ENCODE measurements at regions not wholly inside any gene's neighbourhood (a gene's known extent, or its start where the extent isn't known, plus 50 kb on each side); places are given as distances from the start of the nearest gene placed in this dataset.
"Not testable (repeated sequence)": the region's sequence is repeated elsewhere in the genome, so short reads cannot be mapped to it uniquely, and the experiment has no call there.

GRCh38 chr12:23236066-23236780 is 611.3 kb downstream of the ETNK1 start:
- H3K4me3 ChIP-seq (ENCODE audit: control insufficient read depth in 1 of 2, extremely low read depth in 1 of 2, low read length in 1 of 2): no peak overlapping the region
- H3K9me3 ChIP-seq: no peaks in the 10 kb centered on the region
- ChIA-PET POLR2A (no interaction called here), CTCF (no interaction called here)
- H3K4me1 Mint-ChIP-seq: no peaks in the 10 kb centered on the region
- ATAC-seq (replicated peaks in 1 of 4): no peak
- no peaks in the 10 kb centered on the region for H3K9me3 Mint-ChIP-seq
- 77% methylated on average over 4 of the region's 7 CpGs for WGBS (ENCODE audit: insufficient coverage)
- H3K4me3 Mint-ChIP-seq: no peak overlapping the region
- DNase-seq: no peak
- no peaks in the 10 kb centered on the region for H3K36me3 Mint-ChIP-seq
- H3K27me3 Mint-ChIP-seq: no peaks in the 10 kb centered on the region
- no peaks in the 10 kb centered on the region for H3K4me1 ChIP-seq (ENCODE audit: control insufficient read depth in 1 of 2, extremely low read depth in 1 of 2, insufficient read depth in 2 of 2, low read length in 2 of 2)
- no peak overlapping the region for H3K27ac Mint-ChIP-seq
- no peaks in the 10 kb centered on the region for H3K36me3 ChIP-seq (ENCODE audit: control insufficient read depth in 2 of 2, extremely low read depth in 1 of 2, insufficient read depth in 1 of 2, low read length in 1 of 2)
- no peak overlapping the region for H3K27ac ChIP-seq (ENCODE audit: low read length)
- no peaks in the 10 kb centered on the region for H3K27me3 ChIP-seq (replicated peaks in 1 of 2; ENCODE audit: control insufficient read depth in 2 of 2, extremely low read depth in 1 of 2, insufficient read depth in 2 of 2, low read length in 1 of 2)

DNA sequence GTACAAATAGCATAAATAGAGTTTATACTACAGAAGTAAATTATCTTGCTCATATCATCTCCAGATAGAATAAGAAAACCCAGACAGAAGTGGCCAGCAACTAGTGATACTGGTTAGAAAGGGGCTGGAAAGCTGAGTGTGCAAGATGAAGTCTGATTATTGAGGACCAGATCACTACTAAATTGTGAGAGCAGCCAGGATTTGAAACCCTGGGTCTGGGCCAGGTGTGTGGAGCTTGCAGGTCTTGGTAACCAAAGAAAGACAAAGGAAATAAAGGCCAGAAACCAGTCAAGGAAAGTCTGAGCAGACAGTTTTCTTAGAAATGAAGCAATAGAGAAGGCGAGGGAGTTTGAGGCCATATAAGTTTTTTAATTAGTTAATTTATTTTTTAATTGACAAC is 611.8 kb downstream of the ETNK1 start:
- ChIA-PET POLR2A (no interaction called here), CTCF (no interaction called here)
- no peaks in the 10 kb centered on the region for H3K36me3 Mint-ChIP-seq
- H3K9me3 Mint-ChIP-seq: no peaks in the 10 kb centered on the region
- DNase-seq: no peak
- no peak overlapping the region for H3K4me3 Mint-ChIP-seq
- H3K4me1 Mint-ChIP-seq: no peaks in the 10 kb centered on the region
- no peaks in the 10 kb centered on the region for H3K27me3 ChIP-seq (replicated peaks in 1 of 2; ENCODE audit: control insufficient read depth in 2 of 2, extremely low read depth in 1 of 2, insufficient read depth in 2 of 2, low read length in 1 of 2)
- no peak overlapping the region for H3K27ac ChIP-seq (ENCODE audit: low read length)
- no peaks in the 10 kb centered on the region for H3K27me3 Mint-ChIP-seq
- WGBS (ENCODE audit: insufficient coverage): no CpG with 5 or more reads among the region's 1 CpG
- H3K9me3 ChIP-seq: no peaks in the 10 kb centered on the region
- no peaks in the 10 kb centered on the region for H3K36me3 ChIP-seq (ENCODE audit: control insufficient read depth in 2 of 2, extremely low read depth in 1 of 2, insufficient read depth in 1 of 2, low read length in 1 of 2)
- no peaks in the 10 kb centered on the region for H3K4me1 ChIP-seq (ENCODE audit: control insufficient read depth in 1 of 2, extremely low read depth in 1 of 2, insufficient read depth in 2 of 2, low read length in 2 of 2)
- no peak overlapping the region for H3K27ac Mint-ChIP-seq
- H3K4me3 ChIP-seq (ENCODE audit: control insufficient read depth in 1 of 2, extremely low read depth in 1 of 2, low read length in 1 of 2): no peak overlapping the region
- ATAC-seq (replicated peaks in 1 of 4): no peak

GRCh38 chr12:23238190-23238589 is 613.2 kb downstream of the ETNK1 start:
- H3K9me3 ChIP-seq: no peaks in the 10 kb centered on the region
- H3K4me3 Mint-ChIP-seq: no peak overlapping the region
- no peak overlapping the region for H3K4me3 ChIP-seq (ENCODE audit: control insufficient read depth in 1 of 2, extremely low read depth in 1 of 2, low read length in 1 of 2)
- ChIA-PET CTCF (no interaction called here), POLR2A (no interaction called here)
- no peaks in the 10 kb centered on the region for H3K36me3 ChIP-seq (ENCODE audit: control insufficient read depth in 2 of 2, extremely low read depth in 1 of 2, insufficient read depth in 1 of 2, low read length in 1 of 2)
- no peaks in the 10 kb centered on the region for H3K4me1 Mint-ChIP-seq
- H3K27ac Mint-ChIP-seq: no peak overlapping the region
- H3K4me1 ChIP-seq (ENCODE audit: control insufficient read depth in 1 of 2, extremely low read depth in 1 of 2, insufficient read depth in 2 of 2, low read length in 2 of 2): no peaks in the 10 kb centered on the region
- no CpG with 5 or more reads among the region's 3 CpGs for WGBS (ENCODE audit: insufficient coverage)
- ATAC-seq (replicated peaks in 1 of 4) (no peak), DNase-seq (no peak)
- H3K27me3 Mint-ChIP-seq: no peaks in the 10 kb centered on the region
- H3K27me3 ChIP-seq (replicated peaks in 1 of 2; ENCODE audit: control insufficient read depth in 2 of 2, extremely low read depth in 1 of 2, insufficient read depth in 2 of 2, low read length in 1 of 2): no peaks in the 10 kb centered on the region
- no peaks in the 10 kb centered on the region for H3K36me3 Mint-ChIP-seq
- H3K9me3 Mint-ChIP-seq: no peaks in the 10 kb centered on the region
- H3K27ac ChIP-seq (ENCODE audit: low read length): no peak overlapping the region

GRCh38 chr12:23238957-23239356 is 614.0 kb downstream of the ETNK1 start:
- Histone ChIP-seq H3K9me3 (no peaks in the 10 kb centered on the region), H3K4me3 (ENCODE audit: control insufficient read depth in 1 of 2, extremely low read depth in 1 of 2, low read length in 1 of 2) (no peak overlapping the region), H3K36me3 (ENCODE audit: control insufficient read depth in 2 of 2, extremely low read depth in 1 of 2, insufficient read depth in 1 of 2, low read length in 1 of 2) (no peaks in the 10 kb centered on the region), H3K27ac (ENCODE audit: low read length) (no peak overlapping the region), H3K27me3 (replicated peaks in 1 of 2; ENCODE audit: control insufficient read depth in 2 of 2, extremely low read depth in 1 of 2, insufficient read depth in 2 of 2, low read length in 1 of 2) (no peaks in the 10 kb centered on the region), H3K4me1 (ENCODE audit: control insufficient read depth in 1 of 2, extremely low read depth in 1 of 2, insufficient read depth in 2 of 2, low read length in 2 of 2) (no peaks in the 10 kb centered on the region)
- no peak for DNase-seq
- no peak overlapping the region for H3K27ac Mint-ChIP-seq
- no peak overlapping the region for H3K4me3 Mint-ChIP-seq
- H3K9me3 Mint-ChIP-seq: no peaks in the 10 kb centered on the region
- ChIA-PET POLR2A (no interaction called here), CTCF (no interaction called here)
- ATAC-seq (replicated peaks in 1 of 4): no peak
- no peaks in the 10 kb centered on the region for H3K4me1 Mint-ChIP-seq
- H3K27me3 Mint-ChIP-seq: no peaks in the 10 kb centered on the region
- H3K36me3 Mint-ChIP-seq: no peaks in the 10 kb centered on the region

DNA sequence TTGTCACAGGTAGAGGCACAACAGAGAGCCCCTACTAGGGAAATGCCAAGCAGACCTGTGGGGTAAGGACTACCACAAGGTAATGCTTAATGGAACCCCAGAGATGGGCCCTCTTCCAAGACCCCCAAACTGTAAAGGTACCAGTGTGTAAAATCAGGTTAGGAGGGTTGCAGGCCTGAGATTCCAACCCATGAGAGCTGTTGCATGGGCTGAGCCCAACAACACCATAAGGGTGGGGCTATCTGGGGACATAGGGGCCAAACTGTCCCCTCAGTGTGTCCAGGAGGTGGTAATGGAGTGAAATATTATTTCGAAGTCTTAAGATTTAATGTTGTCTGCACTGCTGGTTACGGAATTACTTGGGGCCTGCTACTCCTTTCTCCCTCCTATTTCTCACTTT is 620.2 kb downstream of the ETNK1 start:
- Mint-ChIP-seq H3K27ac (no peak overlapping the region), H3K36me3 (no peaks in the 10 kb centered on the region), H3K27me3 (no peaks in the 10 kb centered on the region), H3K4me3 (no peak overlapping the region), H3K4me1 (no peaks in the 10 kb centered on the region), H3K9me3 (no peaks in the 10 kb centered on the region)
- POLR2A ChIA-PET: no interaction called here
- Histone ChIP-seq H3K36me3 (ENCODE audit: control insufficient read depth in 2 of 2, extremely low read depth in 1 of 2, insufficient read depth in 1 of 2, low read length in 1 of 2) (no peaks in the 10 kb centered on the region), H3K4me1 (ENCODE audit: control insufficient read depth in 1 of 2, extremely low read depth in 1 of 2, insufficient read depth in 2 of 2, low read length in 2 of 2) (no peaks in the 10 kb centered on the region), H3K4me3 (ENCODE audit: control insufficient read depth in 1 of 2, extremely low read depth in 1 of 2, low read length in 1 of 2) (no peak overlapping the region), H3K9me3 (no peaks in the 10 kb centered on the region), H3K27me3 (replicated peaks in 1 of 2; ENCODE audit: control insufficient read depth in 2 of 2, extremely low read depth in 1 of 2, insufficient read depth in 2 of 2, low read length in 1 of 2) (no peaks in the 10 kb centered on the region), H3K27ac (ENCODE audit: low read length) (no peak overlapping the region)
- CTCF ChIA-PET: no interaction called here
- no peak for DNase-seq
- ATAC-seq (replicated peaks in 1 of 4): no peak
- no CpG with 5 or more reads among the region's 2 CpGs for WGBS (ENCODE audit: insufficient coverage)

- no peaks in the 10 kb centered on the region for H3K36me3 ChIP-seq (ENCODE audit: control insufficient read depth in 2 of 2, extremely low read depth in 1 of 2, insufficient read depth in 1 of 2, low read length in 1 of 2)
- H3K36me3 Mint-ChIP-seq: no peaks in the 10 kb centered on the region
- H3K27me3 Mint-ChIP-seq: no peaks in the 10 kb centered on the region
- DNase-seq (no peak), ATAC-seq (replicated peaks in 1 of 4) (no peak)
- H3K27ac ChIP-seq (ENCODE audit: low read length): no peak overlapping the region
- no peaks in the 10 kb centered on the region for H3K4me1 ChIP-seq (ENCODE audit: control insufficient read depth in 1 of 2, extremely low read depth in 1 of 2, insufficient read depth in 2 of 2, low read length in 2 of 2)
- H3K4me3 ChIP-seq (ENCODE audit: control insufficient read depth in 1 of 2, extremely low read depth in 1 of 2, low read length in 1 of 2): no peak overlapping the region
- ChIA-PET POLR2A (no interaction called here), CTCF (no interaction called here)
- no peak overlapping the region for H3K4me3 Mint-ChIP-seq
- H3K9me3 ChIP-seq: no peaks in the 10 kb centered on the region
- no peaks in the 10 kb centered on the region for H3K4me1 Mint-ChIP-seq
- 87% methylated on average over 3 of the region's 4 CpGs for WGBS (ENCODE audit: insufficient coverage)
- H3K27ac Mint-ChIP-seq: no peak overlapping the region
- H3K9me3 Mint-ChIP-seq: peaks cover 0 to 4% (median 0%) of the 10 kb centered on the region in 3 donors
- no peaks in the 10 kb centered on the region for H3K27me3 ChIP-seq (replicated peaks in 1 of 2; ENCODE audit: control insufficient read depth in 2 of 2, extremely low read depth in 1 of 2, insufficient read depth in 2 of 2, low read length in 1 of 2)
Measured at GRCh38 chr12:23253191-23253590, 628.2 kb downstream of the ETNK1 start.

DNA sequence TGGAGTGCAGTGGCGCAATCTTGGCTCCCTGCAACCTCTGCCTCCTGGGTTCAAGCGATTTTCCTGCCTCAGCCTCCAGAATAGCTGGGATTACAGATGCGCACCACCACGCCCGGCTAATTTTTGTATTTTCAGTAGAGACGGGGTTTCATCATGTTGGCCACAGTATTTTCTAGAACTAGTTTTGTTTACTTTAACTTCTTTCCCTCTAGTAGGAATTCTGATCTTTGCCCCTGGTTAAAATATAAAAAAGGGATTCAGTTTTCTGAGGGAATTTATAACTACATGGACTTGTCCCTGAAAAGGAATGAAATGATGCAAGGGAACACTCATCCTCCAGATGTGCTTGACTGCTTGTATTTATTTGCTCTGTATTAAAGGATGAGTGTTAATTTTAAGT is 628.9 kb downstream of the ETNK1 start:
- WGBS (ENCODE audit: insufficient coverage): no CpG with 5 or more reads among the region's 6 CpGs
- ATAC-seq (replicated peaks in 1 of 4): not testable (repeated sequence)

More for the DNA sequence above, 628.9 kb downstream of the ETNK1 start:
- H3K4me3 Mint-ChIP-seq; DNase-seq; H3K36me3 Mint-ChIP-seq; CTCF ChIA-PET; POLR2A ChIA-PET; H3K4me1 Mint-ChIP-seq; H3K4me3 ChIP-seq (ENCODE audit: control insufficient read depth in 1 of 2, extremely low read depth in 1 of 2, low read length in 1 of 2); H3K27me3 Mint-ChIP-seq; H3K36me3 ChIP-seq (ENCODE audit: control insufficient read depth in 2 of 2, extremely low read depth in 1 of 2, insufficient read depth in 1 of 2, low read length in 1 of 2); H3K27ac ChIP-seq (ENCODE audit: low read length); H3K27ac Mint-ChIP-seq; H3K9me3 ChIP-seq; H3K27me3 ChIP-seq (replicated peaks in 1 of 2; ENCODE audit: control insufficient read depth in 2 of 2, extremely low read depth in 1 of 2, insufficient read depth in 2 of 2, low read length in 1 of 2); H3K4me1 ChIP-seq (ENCODE audit: control insufficient read depth in 1 of 2, extremely low read depth in 1 of 2, insufficient read depth in 2 of 2, low read length in 2 of 2); H3K9me3 Mint-ChIP-seq: not testable (repeated sequence)

Data from T-cell (primary cell).